HG02571 (cell line): ENCODE measurements at regions not wholly inside any gene's neighbourhood (a gene's known extent, or its start where the extent isn't known, plus 50 kb on each side); places are given as distances from the start of the nearest gene placed in this dataset.
"Not testable (repeated sequence)": the region's sequence is repeated elsewhere in the genome, so short reads cannot be mapped to it uniquely, and the experiment has no call there.

Experiments used
- ATAC-seq: cut with Tn5 transposase; IDR thresholded peaks from one replicate; pipeline ENCODE4 v1.9.1; 2021; ENCODE audit warnings: mild to moderate bottlenecking, moderate library complexity; ENCODE audit not compliant: unreplicated experiment

- no peak for ATAC-seq
Measured at GRCh38 chrX:122269243-122269781, 914.8 kb upstream of the GRIA3 start.

- ATAC-seq = no peak
Measured at GRCh38 chrX:122270809-122271494, 913.1 kb upstream of the GRIA3 start.

- ATAC-seq = no peak
Measured at GRCh38 chrX:122272011-122272410, 912.1 kb upstream of the GRIA3 start.

DNA sequence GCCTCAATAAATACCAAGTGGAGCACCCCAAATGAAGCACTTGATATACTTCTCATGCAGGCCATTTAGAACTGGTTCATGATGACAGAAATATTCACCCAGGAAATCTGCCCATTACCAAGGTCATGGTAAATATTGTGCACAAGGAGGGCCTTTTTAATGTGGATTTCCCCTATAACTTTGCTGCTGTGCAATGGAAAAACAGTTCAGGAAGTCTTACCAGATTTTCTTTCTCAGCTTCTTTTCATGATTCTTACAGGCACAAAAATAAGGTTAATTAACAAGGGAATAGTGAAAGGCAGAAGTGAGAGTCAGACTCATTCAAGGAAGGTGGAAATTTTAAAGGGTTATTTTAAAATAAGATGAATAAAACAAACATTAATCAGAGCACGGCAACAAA, 904.3 kb upstream of the GRIA3 start:
- ATAC-seq = no peak

DNA sequence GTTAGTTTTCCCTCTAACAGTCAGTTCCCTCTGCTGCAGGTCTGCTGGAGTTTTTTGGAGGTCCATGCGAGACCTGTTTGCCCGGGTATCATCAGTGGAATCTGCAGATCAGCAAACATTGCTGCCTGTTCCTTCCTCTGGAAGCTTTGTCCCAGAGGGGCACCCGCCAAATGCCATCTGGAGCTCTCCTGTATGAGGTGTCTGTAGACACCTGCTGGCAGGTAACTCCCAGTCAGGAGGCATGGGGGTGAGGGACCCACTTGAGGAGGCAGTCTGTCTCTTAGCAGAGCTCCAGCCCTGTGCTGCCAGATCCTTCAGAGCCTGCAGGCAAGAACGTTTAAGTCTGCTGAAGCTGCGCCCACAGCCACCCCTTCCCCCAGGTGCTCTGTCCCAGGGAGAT, 884.3 kb upstream of the GRIA3 start:
- ATAC-seq = not testable (repeated sequence)

DNA sequence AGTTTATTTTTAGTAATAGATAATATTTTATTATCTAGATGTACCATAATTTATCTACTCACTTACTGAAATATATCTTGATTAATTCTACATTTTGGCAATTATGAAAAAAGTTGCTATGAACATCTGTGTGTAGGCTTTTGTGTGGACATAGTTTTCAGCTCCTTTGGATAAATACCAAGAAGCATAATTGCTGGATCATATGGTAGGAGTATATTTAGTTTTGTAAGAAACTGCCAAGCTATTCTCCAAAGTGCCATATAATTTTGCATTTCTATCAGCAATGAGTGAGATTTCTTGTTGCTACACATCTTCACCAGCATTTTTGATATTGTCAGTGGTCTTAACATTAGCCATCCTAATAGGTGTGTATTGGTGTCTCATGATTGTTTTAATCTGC, 882.6 kb upstream of the GRIA3 start:
- no peak for ATAC-seq

DNA sequence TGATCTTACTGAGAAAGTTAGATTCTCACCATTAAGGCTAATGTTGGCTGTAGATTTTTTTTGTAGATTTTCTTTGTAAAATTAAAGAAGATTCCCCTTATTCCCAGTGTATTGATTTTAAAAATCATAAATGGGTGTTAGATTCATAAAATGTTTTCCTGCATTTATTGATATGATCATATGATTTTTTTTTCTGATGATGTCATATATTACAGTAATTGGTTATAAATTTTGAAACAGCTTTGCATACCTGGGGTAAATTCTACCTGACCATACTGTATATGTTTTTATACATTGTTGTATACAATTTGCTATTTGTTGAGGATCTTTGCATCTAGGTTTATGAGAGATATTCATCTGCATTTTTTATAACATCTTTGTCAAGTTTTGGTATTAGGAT, 880.3 kb upstream of the GRIA3 start:
- no peak for ATAC-seq

DNA sequence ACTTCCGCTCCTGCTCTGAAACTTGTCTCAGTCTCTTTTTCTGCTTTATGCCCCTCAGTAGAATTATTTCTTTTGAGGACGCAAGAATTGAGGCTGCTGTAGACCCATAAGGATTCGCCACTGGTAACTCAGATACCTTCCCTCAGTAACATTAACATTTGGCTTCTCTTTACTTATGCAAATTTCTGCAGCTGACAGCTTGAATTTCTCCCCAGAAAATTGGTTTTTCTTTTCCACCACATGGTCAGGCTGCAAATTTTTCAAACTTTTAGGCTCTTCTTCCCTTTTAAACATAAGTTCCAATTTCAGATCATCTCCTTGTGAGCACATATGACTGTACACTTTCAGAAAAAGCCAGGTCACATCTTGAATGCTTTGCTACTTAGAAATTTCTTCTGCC, 839.3 kb upstream of the GRIA3 start:
- ATAC-seq = no peak

- ATAC-seq = no peak
Measured at GRCh38 chrX:122363112-122363795, 820.8 kb upstream of the GRIA3 start.

DNA sequence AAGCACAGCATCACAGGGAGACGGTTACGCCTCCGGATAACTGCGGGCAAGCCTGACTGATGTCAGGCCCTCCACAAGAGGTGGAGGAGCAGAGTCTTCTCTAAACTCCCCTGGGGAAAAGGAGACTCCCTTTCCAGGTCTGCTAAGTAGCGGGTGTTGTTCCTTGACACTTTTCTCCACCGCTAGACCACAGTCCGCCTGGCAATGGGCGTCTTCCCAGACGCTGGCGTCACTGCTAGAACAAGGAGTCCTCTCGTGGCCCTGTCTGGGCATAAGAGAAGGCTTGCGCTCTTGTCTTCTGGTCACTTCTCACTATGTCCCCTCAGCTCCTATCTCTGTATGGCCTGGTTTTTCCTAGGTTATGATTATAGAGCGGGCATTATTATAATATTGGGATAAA, 808.5 kb upstream of the GRIA3 start:
- ATAC-seq = not testable (repeated sequence)

DNA sequence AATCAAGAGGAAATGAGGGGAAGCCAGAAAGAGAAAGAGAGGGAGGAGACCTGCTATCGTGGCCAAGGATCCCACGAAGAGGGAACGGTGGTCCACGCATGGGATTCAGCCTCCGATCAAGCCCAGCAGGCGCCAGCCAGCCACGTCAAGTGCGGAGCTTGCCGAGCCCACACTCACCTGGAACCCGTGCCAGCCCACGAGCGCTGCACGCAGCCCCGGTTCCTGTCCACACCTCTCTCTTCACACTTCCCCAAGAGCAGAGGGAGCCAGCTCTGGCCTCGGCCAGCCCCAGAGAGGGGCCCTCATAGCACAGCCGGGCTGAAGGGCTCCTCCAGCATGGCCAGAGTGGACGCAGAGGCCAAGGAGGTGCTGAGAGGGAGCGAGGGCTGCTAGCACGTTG, 795.1 kb upstream of the GRIA3 start:
- ATAC-seq = no peak

DNA sequence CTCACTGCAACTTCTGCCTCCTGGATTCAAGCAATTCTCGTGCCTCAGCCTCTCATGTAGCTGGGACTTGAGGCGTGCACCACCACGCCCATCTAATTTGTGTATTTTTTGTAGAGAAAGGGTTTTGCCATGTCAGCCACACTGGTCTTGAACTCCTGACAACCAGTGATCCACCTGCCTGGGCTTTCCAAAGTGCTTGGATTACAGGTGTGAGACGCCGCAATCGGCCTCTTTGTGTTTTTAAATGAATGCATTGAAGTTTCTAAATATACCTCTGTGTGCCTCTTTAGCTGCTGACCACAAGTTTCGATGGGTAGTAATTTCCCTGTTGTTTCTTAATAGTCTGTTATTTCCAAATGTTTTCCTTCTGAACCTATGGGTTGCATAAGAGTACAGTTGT, 765.3 kb upstream of the GRIA3 start:
- ATAC-seq = no peak

- no peak for ATAC-seq
Measured at GRCh38 chrX:122421434-122422121, 762.5 kb upstream of the GRIA3 start.

DNA sequence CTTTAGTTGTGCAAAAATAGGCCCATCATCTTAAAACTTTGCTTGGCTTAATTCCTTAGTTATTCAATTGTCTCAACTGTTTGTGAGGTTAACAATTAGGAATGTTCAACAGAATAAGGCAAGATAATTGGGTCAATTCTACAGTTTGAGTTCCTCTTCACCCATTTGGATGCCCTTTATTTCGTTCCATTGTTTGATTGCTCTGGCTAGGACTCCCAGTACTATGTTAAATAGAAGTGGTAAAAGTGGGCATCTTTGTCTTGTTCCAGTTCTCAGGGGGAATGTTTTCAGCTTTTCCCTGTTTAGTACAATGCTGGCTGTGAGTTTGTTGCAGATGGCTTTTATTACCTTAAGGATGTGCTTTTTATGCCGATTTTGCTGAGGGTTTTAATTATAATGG, 761.5 kb upstream of the GRIA3 start:
- ATAC-seq = no peak

- no peak for ATAC-seq
Measured at GRCh38 chrX:122434942-122435341, 749.1 kb upstream of the GRIA3 start.

DNA sequence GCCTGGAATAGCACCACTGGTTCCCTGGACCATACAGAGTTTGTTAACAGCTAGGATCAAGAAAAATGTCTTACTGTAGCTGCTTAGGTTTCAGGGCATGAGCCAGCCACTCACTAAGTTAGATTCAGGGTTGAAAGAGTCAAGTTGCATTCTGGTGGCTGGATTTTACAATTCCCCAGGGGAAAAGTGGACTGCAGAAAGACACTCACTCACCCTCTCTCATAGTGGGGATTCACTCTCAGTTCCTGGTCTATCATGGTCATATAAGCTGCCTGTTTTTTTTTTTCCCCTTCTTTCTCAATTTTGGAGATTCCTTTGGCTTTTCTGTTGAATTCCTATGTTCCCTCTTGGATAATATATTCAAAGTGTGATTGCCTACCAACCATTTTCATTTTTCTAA, 744.2 kb upstream of the GRIA3 start:
- ATAC-seq = no peak

GRCh38 chrX:122440832-122441231, 743.2 kb upstream of the GRIA3 start:
- ATAC-seq = no peak

DNA sequence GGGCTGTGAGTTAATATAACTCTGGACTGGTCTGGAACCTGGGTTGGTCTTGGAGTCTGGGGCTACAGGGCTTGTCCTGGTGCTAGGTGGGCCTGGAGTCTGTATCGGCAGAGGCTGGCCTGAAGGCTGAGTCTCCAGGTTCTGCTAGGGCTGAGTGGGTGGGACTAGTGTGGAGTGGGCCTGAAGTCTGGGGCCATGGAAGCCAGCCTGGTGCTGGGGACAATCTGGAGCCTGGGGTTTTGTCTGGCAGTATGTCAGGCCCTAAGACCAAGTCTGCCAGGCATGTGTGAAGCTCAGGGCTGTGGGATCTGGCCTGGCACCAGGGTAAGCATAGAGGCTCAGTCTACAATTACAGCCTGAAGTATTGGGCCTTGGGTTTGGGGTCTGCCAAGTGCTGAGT, 742.6 kb upstream of the GRIA3 start:
- no peak for ATAC-seq

GRCh38 chrX:122445466-122445865, 738.6 kb upstream of the GRIA3 start:
- no peak for ATAC-seq

DNA sequence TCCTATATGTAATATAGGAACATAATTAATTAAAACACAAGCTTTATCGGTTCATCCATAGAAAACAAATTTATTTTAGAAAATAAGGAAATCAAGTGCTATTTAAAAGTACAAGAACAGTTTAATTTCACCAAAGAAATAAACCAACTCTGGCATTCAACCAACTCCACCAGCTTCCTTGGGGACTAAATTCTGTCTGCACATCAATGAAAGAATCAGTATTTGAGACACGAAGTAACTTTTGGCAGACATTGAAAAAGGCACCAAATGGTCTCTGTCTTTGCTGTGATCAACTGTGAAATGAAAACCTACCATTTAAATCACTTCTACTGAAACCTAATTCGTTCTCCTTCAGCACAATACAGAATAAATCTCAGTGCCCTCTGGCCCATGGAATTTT, 719.7 kb upstream of the GRIA3 start:
- ATAC-seq = no peak

- no peak for ATAC-seq
Measured at GRCh38 chrX:122475306-122475705, 708.8 kb upstream of the GRIA3 start.

DNA sequence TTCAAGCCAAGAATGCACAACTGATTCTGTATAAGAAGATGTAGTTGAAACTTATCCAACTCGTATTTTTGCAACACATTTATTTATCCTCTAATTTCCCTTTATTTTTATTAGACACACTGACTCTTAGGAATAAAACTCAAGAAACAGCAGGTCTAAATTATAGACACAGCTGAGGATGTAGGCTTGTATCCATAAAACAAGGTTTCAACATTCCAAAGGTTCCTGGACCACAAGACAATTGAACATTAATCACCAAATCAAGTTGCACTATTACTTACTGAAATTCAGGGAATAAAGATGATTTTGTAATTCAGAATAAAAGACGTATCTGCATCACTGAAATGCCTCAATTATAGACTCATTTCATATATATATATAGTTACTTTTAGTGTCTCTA, 683.5 kb upstream of the GRIA3 start:
- no peak for ATAC-seq
